AG09319 (cell line): ENCODE measurements at regions not wholly inside any gene's neighbourhood (a gene's known extent, or its start where the extent isn't known, plus 50 kb on each side); places are given as distances from the start of the nearest gene placed in this dataset.

Source experiments
- DNase-seq: peaks from one replicate; pipeline ENCODE4 v3.0.0-alpha.2; 2010; ENCODE audit warnings: low read depth; ENCODE audit errors: extremely low read depth
- TF ChIP-seq, protein P1 (sequence below): IDR thresholded peaks from 2 replicates; pipeline ENCODE4 v1.5.1; 2011; ENCODE audit warnings: low read depth, mild to moderate bottlenecking, inconsistent platforms, low read length, moderate library complexity

DNA sequence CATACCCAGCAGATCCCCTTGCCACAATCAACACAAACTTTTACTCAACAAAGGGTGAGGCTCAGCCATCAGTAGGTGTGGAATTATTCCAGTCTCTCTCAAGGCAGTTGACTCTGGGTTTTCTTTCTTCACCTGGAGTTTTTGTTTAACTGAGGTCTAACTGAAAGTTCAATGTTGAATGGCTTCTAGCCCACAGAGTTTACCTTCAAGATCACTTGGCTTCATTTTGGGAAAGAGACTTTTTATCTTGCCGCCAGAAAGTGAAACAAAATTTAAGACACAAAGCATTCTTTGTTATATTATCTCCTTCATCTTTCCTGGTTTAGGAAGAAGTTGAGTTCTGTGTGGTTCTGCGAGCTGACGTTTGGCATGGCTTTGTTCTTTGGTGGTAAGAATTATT, 83.8 kb upstream of the RASGEF1B start:
- DNase-seq = no peak
- TF ChIP-seq, protein P1, sequence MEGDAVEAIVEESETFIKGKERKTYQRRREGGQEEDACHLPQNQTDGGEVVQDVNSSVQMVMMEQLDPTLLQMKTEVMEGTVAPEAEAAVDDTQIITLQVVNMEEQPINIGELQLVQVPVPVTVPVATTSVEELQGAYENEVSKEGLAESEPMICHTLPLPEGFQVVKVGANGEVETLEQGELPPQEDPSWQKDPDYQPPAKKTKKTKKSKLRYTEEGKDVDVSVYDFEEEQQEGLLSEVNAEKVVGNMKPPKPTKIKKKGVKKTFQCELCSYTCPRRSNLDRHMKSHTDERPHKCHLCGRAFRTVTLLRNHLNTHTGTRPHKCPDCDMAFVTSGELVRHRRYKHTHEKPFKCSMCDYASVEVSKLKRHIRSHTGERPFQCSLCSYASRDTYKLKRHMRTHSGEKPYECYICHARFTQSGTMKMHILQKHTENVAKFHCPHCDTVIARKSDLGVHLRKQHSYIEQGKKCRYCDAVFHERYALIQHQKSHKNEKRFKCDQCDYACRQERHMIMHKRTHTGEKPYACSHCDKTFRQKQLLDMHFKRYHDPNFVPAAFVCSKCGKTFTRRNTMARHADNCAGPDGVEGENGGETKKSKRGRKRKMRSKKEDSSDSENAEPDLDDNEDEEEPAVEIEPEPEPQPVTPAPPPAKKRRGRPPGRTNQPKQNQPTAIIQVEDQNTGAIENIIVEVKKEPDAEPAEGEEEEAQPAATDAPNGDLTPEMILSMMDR = no peak

DNA sequence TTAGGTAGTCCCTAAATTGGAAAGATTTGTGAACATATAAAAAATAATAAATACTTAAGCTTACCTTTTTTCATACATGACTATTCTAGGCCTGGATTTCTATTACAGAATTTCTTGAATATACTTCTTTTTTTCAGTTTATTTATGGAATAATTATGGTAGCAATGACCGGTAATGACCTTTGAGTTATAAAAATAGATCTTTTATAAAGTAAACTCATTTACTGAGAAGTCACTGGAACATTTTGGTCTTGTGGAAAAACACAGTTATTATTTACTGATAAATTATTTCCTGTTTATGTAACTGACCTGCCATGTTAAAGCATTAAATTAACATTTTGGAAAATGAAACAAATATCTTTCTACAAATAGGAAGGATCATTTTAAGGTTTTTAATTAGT, 80.4 kb upstream of the RASGEF1B start:
- no peak for DNase-seq

DNA sequence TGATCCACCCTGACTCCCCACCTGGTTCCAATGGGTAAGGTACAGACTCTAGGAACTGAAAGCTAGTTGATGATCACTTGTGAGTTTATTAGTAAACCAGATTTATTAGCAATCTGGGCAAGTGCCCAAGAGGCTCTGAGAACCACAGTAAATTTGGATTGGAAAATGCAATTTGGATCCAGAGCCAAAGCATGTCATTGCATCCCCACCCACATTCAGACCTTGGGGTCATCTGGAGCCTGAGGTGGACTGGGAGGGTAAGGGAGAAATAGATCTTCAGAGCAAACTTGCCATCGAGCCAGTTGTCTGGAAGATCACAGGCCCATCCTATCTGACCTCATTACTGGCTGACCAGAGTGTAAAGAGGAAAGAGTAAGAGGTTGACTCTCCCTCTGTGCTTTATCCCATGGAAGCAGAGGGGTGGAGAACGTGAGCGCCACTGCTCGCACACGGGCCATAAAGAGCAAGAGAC, 78.7 kb upstream of the RASGEF1B start:
- no peak for DNase-seq
- TF ChIP-seq, protein P1 = no peak

More for the DNA sequence above, 80.4 kb upstream of the RASGEF1B start:
- TF ChIP-seq, protein P1 = no peak

DNA sequence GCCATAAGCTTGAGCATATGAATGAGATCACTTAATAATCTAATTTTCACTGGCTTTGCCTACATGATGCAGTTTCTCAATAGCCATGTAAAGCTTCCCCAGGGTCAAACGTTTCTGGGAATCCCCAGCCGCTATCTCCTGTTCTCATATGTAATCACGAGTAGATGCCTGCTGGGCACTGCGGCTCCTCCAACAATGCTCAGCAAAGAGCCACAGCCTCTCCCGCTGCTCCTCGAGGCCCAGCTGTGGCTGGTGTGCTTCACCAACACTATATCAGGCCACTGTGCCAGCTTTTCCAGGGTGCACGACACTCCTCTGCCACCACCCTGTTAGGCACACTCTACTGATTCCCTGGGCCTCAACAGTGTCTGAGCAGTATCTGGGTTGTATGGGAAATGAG, 78.3 kb upstream of the RASGEF1B start:
- TF ChIP-seq, protein P1 = no peak
- DNase-seq = no peak

DNA sequence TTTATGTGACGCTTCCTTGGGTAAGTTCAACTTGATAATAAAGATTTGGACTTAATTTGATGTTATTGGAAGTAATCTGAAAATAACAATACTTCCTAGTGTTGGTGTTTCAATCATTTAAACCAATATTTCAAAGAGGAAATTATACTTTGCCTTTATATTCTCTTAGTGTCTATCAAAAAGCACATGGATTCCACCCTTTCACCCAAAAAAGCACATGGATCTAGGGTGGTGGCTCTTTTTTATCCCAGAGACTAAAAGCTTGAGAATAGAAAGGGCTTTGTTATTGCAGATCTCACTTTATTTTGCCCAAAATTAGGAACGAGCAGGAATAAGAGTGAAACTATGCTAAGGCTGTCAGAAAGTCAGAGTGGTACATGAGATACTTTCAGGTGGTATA, 75.1 kb upstream of the RASGEF1B start:
- no peak for DNase-seq
- TF ChIP-seq, protein P1 = no peak

DNA sequence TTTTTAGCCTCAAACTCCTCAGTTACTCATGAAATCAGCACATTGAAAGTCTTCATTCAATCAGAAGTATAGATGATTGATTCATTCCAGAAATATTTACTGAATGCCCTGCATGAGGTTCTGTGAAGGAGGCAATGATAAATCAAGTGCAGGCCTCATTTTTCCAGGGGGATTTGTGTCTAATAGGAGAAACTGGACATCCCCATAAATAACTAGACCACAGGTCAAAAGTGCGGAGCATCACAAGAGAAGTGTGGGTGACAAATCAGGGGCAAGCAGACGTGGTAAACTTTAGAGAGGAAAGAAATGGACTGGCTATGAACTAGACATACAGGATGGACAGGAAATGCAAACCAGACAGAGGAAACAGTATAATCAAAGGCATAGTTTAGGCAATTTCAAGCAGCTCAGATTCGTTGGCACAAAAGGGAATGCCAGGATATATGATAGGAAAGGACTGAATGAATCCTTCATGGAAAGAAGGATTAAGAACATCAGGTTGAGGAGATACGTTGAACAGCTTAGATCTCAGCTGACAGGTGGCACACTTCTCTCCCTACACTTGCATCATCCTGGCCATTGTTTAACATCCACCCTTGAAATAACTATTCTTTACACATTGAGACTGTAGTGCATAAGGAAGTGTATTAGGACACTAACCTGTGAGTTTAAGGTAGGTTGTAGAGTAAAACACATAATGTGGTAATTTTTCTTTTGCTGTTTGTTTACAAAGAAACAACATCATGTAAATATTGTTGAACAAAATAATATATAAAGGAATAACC, 69.6 kb upstream of the RASGEF1B start:
- TF ChIP-seq, protein P1 = no peak
- DNase-seq = no peak

DNA sequence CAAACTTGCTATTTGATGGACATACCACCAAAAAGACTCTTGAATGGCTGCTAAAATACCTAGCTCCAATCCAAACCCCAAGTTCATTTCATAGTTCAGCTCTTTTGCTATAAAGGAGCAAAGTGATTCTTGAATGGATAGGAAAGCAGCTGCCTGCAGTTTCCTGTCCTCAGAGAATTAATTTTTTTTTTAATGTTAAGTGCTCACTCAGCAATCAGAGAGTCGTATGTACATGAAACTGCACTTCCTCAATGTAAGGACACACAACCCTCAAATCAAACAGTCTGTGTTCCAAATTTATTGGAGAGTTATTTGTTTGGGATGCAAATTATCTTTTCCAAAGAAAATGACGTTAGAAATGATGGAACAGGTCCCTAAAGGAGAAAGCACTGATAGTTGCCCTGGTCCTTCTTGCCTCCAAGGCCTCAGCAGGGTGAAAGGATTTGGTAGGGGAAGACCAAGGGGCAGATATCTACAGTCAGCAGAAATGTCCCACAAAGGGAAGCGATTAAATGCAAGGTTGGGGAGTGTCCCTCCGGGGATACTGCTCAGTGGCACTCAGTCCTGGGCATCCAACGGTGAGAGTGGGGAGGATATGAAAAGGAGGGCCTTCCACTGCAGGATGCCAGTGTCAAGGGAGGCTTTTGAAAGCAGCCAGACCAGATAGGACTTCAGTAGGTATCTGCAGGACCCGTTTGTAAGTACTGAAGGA, 67.2 kb upstream of the RASGEF1B start:
- TF ChIP-seq, protein P1 = no peak
- DNase-seq = no peak
